ENCODE measurements at regions not wholly inside any gene's neighbourhood (a gene's known extent, or its start where the extent isn't known, plus 50 kb on each side); places are given as distances from the start of the nearest gene placed in this dataset.

GRCh38 chr18:25010623-25011374 lies 341.2 kb downstream of the ZNF521 start:
- DNase-seq (ENCODE audit: low spot score in 2 of 2) = no peak

More at GRCh38 chr18:25010623-25011374, 341.2 kb downstream of the ZNF521 start:
- no peaks in the 10 kb centered on the region for H3K27me3 ChIP-seq
- H3K4me1 ChIP-seq = no peaks in the 10 kb centered on the region
- intact Hi-C loops (cut with DNase I; ENCODE audit: low total_unique reads) = no loop called here
- peaks cover 0 to 3% of the 10 kb centered on the region in 2 donors for H3K9me3 ChIP-seq
- H3K27ac ChIP-seq = no peak overlapping the region
- H3K36me3 ChIP-seq = no peaks in the 10 kb centered on the region
- TF ChIP-seq CTCF (IDR thresholded peaks at IDR 0.05) = no peak
- no peak for TF ChIP-seq POLR2AphosphoS5 (IDR thresholded peaks at IDR 0.05)
- no peak for TF ChIP-seq POLR2A (IDR thresholded peaks at IDR 0.05)
- H3K4me3 ChIP-seq = no peak overlapping the region
